Lung (tissue), 11 donors: ENCODE measurements at regions not wholly inside any gene's neighbourhood (a gene's known extent, or its start where the extent isn't known, plus 50 kb on each side); places are given as distances from the start of the nearest gene placed in this dataset.
"Not testable (repeated sequence)": the region's sequence is repeated elsewhere in the genome, so short reads cannot be mapped to it uniquely, and the experiment has no call there.

Experiments
- ATAC-seq: fragments of 200-7000 bp; cut with Tn5 transposase; one replicate; pipeline ENCODE4 v1.9.1; 2020; ENCODE audit warnings: moderate number of reproducible peaks; ENCODE audit not compliant: insufficient read depth, low FRiP score
- DNase-seq, 3 donors: peaks; one replicate each; pipeline ENCODE4 v3.0.0-alpha.2; 2013 to 2017
- H3K27ac ChIP-seq, 2 donors: one replicate each; pipeline ENCODE4 v1.5.1; 2013; ENCODE audit warnings: mild to moderate bottlenecking in 2 of 2, moderate library complexity in 2 of 2, control low read depth in 1 of 2, inconsistent platforms in 1 of 2, low read depth in 1 of 2, low read length in 1 of 2
- H3K27me3 ChIP-seq, 3 donors: one replicate each; pipeline ENCODE4 v1.5.1; 2013; ENCODE audit warnings: low read length in 2 of 3; ENCODE audit not compliant: control insufficient read depth in 3 of 3, insufficient read depth in 3 of 3
- H3K36me3 ChIP-seq, 4 donors: one replicate each; pipeline ENCODE4 v1.5.1; 2013; ENCODE audit warnings: low read length in 4 of 4, mild to moderate bottlenecking in 1 of 4, moderate library complexity in 1 of 4; ENCODE audit not compliant: control insufficient read depth in 4 of 4, insufficient read depth in 4 of 4
- H3K4me1 ChIP-seq, 5 donors: one replicate each; pipeline ENCODE4 v1.5.1; 2013; ENCODE audit warnings: low read length in 5 of 5, mild to moderate bottlenecking in 2 of 5, moderate library complexity in 1 of 5; ENCODE audit not compliant: control insufficient read depth in 5 of 5, insufficient read depth in 5 of 5
- H3K4me3 ChIP-seq: one replicate; pipeline ENCODE4 v1.5.1; 2013; ENCODE audit warnings: mild to moderate bottlenecking, control low read depth, moderate library complexity
- H3K9ac ChIP-seq, 2 donors: one replicate each; pipeline ENCODE4 v1.5.1; 2013; ENCODE audit warnings: low read length in 2 of 2, control low read depth in 1 of 2; ENCODE audit not compliant: insufficient read depth in 1 of 2
- H3K9me3 ChIP-seq, 4 donors: one replicate each; pipeline ENCODE4 v1.5.1; 2013; ENCODE audit warnings: low read length in 3 of 4, mild to moderate bottlenecking in 1 of 4, moderate library complexity in 1 of 4; ENCODE audit not compliant: control insufficient read depth in 4 of 4, insufficient read depth in 3 of 4
- CTCF ChIP-seq: IDR thresholded peaks from 2 replicates; pipeline ENCODE4 v1.5.1; 2012; ENCODE audit warnings: mild to moderate bottlenecking; ENCODE audit errors: control extremely low read depth, extremely low read depth
- WGBS, 2 donors: extraction: QIAGEN DNeasy Blood & Tissue Kit; methylation state at CpG; one replicate each; pipeline ENCODE4 v1.1.7; 2013; 5-methylcytosine and 5-hydroxymethylcytosine counted together
- donor health status: control.
- donor health status: control.
- donor health status: Bipolar disorder and iron deficiency.
- donor health status: healthy.
- donor health status: DM: yes; HTN: yes; CAD: no.

- H3K9me3 ChIP-seq, result peaks cover 0 to 2% (median 0%) of the 10 kb centered on the region in 4 donors
- H3K4me1 ChIP-seq, result no peaks in the 10 kb centered on the region
- no peaks in the 10 kb centered on the region for H3K27me3 ChIP-seq
- ATAC-seq (no peak), DNase-seq (no peak)
- 82 to 84% methylated on average over 6 of the region's 6 CpGs for WGBS, 2 donors
- no peak overlapping the region for H3K9ac ChIP-seq
- no peak for TF ChIP-seq CTCF
- no peaks in the 10 kb centered on the region for H3K36me3 ChIP-seq
- H3K27ac ChIP-seq, result no peak overlapping the region
- H3K4me3 ChIP-seq, result no peak overlapping the region
Observed at GRCh38 chr10:120039826-120040225, 147.3 kb downstream of the SEC23IP start.

GRCh38 chr10:120041807-120042559 lies 149.5 kb downstream of the SEC23IP start:
- H3K4me1 ChIP-seq, result no peaks in the 10 kb centered on the region
- no peaks in the 10 kb centered on the region for H3K36me3 ChIP-seq
- H3K4me3 ChIP-seq, result no peak overlapping the region
- DNase-seq, result no peak
- no peak overlapping the region for H3K27ac ChIP-seq
- no peaks in the 10 kb centered on the region for H3K27me3 ChIP-seq
- 79 to 87% methylated on average over 12 of the region's 12 CpGs for WGBS, 2 donors
- ATAC-seq, result no peak
- TF ChIP-seq CTCF, result no peak
- H3K9ac ChIP-seq, result no peak overlapping the region
- peaks cover 0 to 2% (median 0%) of the 10 kb centered on the region in 4 donors for H3K9me3 ChIP-seq

- Histone ChIP-seq H3K27me3 (no peaks in the 10 kb centered on the region), H3K27ac (no peak overlapping the region), H3K9me3 (peaks cover 0 to 2% (median 0%) of the 10 kb centered on the region in 4 donors), H3K9ac (no peak overlapping the region), H3K36me3 (no peaks in the 10 kb centered on the region), H3K4me1 (no peaks in the 10 kb centered on the region), H3K4me3 (no peak overlapping the region)
- no peak for TF ChIP-seq CTCF
- ATAC-seq (no peak), DNase-seq (no peak)
Observed at GRCh38 chr10:120042705-120043104, 150.2 kb downstream of the SEC23IP start.

- not testable (repeated sequence) for DNase-seq, H3K36me3 ChIP-seq, H3K4me3 ChIP-seq, H3K9me3 ChIP-seq, H3K4me1 ChIP-seq, H3K27ac ChIP-seq, H3K9ac ChIP-seq, ATAC-seq, H3K27me3 ChIP-seq
- WGBS, 2 donors, result 92 to 98% methylated on average over 7 of the region's 7 CpGs
Observed at GRCh38 chr10:120047373-120047772, 154.8 kb downstream of the SEC23IP start.
